ENCODE measurements at regions not wholly inside any gene's neighbourhood (a gene's known extent, or its start where the extent isn't known, plus 50 kb on each side); places are given as distances from the start of the nearest gene placed in this dataset.

- 91% methylated on average over 4 to 6 of the region's 6 CpGs for WGBS, 2 experiments (ENCODE audit: insufficient coverage in 2 of 2)
- no peaks in the 10 kb centered on the region for H3K4me1 ChIP-seq (ENCODE audit: control insufficient read depth, insufficient read depth, low read length, poor library complexity, severe bottlenecking)
- H3K36me3 ChIP-seq (ENCODE audit: control insufficient read depth, insufficient read depth, low read length) = no peaks in the 10 kb centered on the region
- H3K4me3 ChIP-seq (ENCODE audit: extremely low read depth, insufficient read depth, low read length, poor library complexity, severe bottlenecking) = no peak overlapping the region
- no peak overlapping the region for H3K27ac ChIP-seq (ENCODE audit: low read depth, low read length, severe bottlenecking)
- no peaks in the 10 kb centered on the region for H3K9me3 ChIP-seq (ENCODE audit: control insufficient read depth, low read length)
These were observed 297.9 kb upstream of the LCORL start for GRCh38 chr4:18319431-18319830.

- no peak overlapping the region for H3K4me3 ChIP-seq (ENCODE audit: extremely low read depth, insufficient read depth, low read length, poor library complexity, severe bottlenecking)
- H3K27ac ChIP-seq (ENCODE audit: low read depth, low read length, severe bottlenecking) = no peak overlapping the region
- no peaks in the 10 kb centered on the region for H3K4me1 ChIP-seq (ENCODE audit: control insufficient read depth, insufficient read depth, low read length, poor library complexity, severe bottlenecking)
- H3K36me3 ChIP-seq (ENCODE audit: control insufficient read depth, insufficient read depth, low read length) = no peaks in the 10 kb centered on the region
- 90 to 94% methylated on average over 21 to 22 of the region's 22 CpGs for WGBS, 2 experiments (ENCODE audit: insufficient coverage in 2 of 2)
- no peaks in the 10 kb centered on the region for H3K9me3 ChIP-seq (ENCODE audit: control insufficient read depth, low read length)
These were observed 297.3 kb upstream of the LCORL start for GRCh38 chr4:18318682-18319388.

- WGBS, 2 experiments (ENCODE audit: insufficient coverage in 2 of 2) = 86 to 92% methylated on average over 3 of the region's 3 CpGs
- Histone ChIP-seq H3K27ac (ENCODE audit: low read depth, low read length, severe bottlenecking) (no peak overlapping the region), H3K9me3 (ENCODE audit: control insufficient read depth, low read length) (no peaks in the 10 kb centered on the region), H3K4me1 (ENCODE audit: control insufficient read depth, insufficient read depth, low read length, poor library complexity, severe bottlenecking) (no peaks in the 10 kb centered on the region), H3K36me3 (ENCODE audit: control insufficient read depth, insufficient read depth, low read length) (no peaks in the 10 kb centered on the region), H3K4me3 (ENCODE audit: extremely low read depth, insufficient read depth, low read length, poor library complexity, severe bottlenecking) (no peak overlapping the region)
These were observed 293.2 kb upstream of the LCORL start for GRCh38 chr4:18314731-18315130.

DNA sequence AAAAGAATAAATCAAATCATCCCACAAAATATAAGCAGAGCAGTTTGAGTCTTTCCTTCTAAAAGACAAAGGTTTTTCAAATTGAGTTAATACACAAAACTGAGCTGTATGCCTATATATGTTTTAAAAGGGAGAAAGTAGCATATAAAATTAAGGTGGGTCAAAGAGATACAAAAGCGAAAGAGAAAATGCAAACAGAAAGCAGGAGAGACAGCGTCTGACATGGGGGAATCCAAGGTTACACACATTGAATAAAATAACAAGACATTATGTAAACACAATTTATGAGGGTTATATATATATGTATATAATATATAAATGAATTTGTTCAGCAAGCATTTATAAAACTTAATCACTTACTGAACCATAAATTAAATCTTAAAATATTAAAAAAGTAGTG is 276.1 kb upstream of the LCORL start:
- H3K36me3 ChIP-seq (ENCODE audit: control insufficient read depth, insufficient read depth, low read length) = no peaks in the 10 kb centered on the region
- no peak overlapping the region for H3K27ac ChIP-seq (ENCODE audit: low read depth, low read length, severe bottlenecking)
- H3K4me1 ChIP-seq (ENCODE audit: control insufficient read depth, insufficient read depth, low read length, poor library complexity, severe bottlenecking) = no peaks in the 10 kb centered on the region
- no CpG with 5 or more reads among the region's 2 CpGs for WGBS, 2 experiments (ENCODE audit: insufficient coverage in 2 of 2)
- no peak overlapping the region for H3K4me3 ChIP-seq (ENCODE audit: extremely low read depth, insufficient read depth, low read length, poor library complexity, severe bottlenecking)
- no peaks in the 10 kb centered on the region for H3K9me3 ChIP-seq (ENCODE audit: control insufficient read depth, low read length)

DNA sequence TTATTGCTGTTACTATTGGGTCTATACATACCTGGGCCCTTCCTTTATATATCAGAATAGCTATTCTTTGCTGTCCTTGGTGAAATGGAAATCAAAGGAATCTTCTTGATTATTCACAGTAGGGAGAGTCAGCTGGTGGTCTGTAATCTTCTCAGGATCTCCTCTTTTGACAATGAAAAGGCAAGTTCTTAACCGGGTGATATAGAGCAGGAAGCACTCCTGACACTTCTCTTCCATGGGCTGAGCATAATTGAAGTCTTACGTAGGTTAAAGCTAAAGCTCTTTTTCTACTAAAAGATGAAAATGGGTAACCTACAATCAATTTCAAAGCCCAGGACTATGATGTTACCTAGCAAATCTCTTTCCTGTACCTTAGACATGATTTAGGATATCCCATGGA is 274.9 kb upstream of the LCORL start:
- Histone ChIP-seq H3K4me1 (ENCODE audit: control insufficient read depth, insufficient read depth, low read length, poor library complexity, severe bottlenecking) (no peaks in the 10 kb centered on the region), H3K27ac (ENCODE audit: low read depth, low read length, severe bottlenecking) (no peak overlapping the region), H3K9me3 (ENCODE audit: control insufficient read depth, low read length) (no peaks in the 10 kb centered on the region), H3K4me3 (ENCODE audit: extremely low read depth, insufficient read depth, low read length, poor library complexity, severe bottlenecking) (no peak overlapping the region), H3K36me3 (ENCODE audit: control insufficient read depth, insufficient read depth, low read length) (no peaks in the 10 kb centered on the region)
- WGBS, 2 experiments (ENCODE audit: insufficient coverage in 2 of 2) = 17 to 33% methylated on average over 1 to 2 of the region's 2 CpGs

- 80% methylated on average over 1 of the region's 2 CpGs for WGBS, 2 experiments (ENCODE audit: insufficient coverage in 2 of 2)
- H3K36me3 ChIP-seq (ENCODE audit: control insufficient read depth, insufficient read depth, low read length) = no peaks in the 10 kb centered on the region
- H3K4me3 ChIP-seq (ENCODE audit: extremely low read depth, insufficient read depth, low read length, poor library complexity, severe bottlenecking) = no peak overlapping the region
- H3K9me3 ChIP-seq (ENCODE audit: control insufficient read depth, low read length) = no peaks in the 10 kb centered on the region
- H3K4me1 ChIP-seq (ENCODE audit: control insufficient read depth, insufficient read depth, low read length, poor library complexity, severe bottlenecking) = no peaks in the 10 kb centered on the region
- no peak overlapping the region for H3K27ac ChIP-seq (ENCODE audit: low read depth, low read length, severe bottlenecking)
These were observed 273.3 kb upstream of the LCORL start for GRCh38 chr4:18294846-18295245.

DNA sequence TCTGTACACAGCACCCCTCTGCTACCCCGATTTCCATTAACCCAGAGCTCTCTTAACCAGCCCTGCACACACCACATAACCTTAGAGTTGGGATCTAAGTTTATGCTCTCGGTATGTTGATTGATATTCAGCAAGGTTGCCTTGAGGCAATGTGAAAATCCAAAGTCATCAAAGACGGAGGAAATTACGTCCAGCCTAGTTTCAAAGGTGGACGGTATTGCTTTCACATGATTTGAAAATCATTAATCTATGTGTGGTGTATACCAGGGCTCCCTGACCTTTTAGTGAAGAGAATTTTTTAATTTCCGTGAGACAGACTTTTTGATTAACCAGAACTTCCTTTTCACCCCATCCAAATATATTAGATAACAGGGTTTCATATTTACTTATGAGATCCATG is 272.5 kb upstream of the LCORL start:
- Histone ChIP-seq H3K27ac (ENCODE audit: low read depth, low read length, severe bottlenecking) (no peak overlapping the region), H3K4me1 (ENCODE audit: control insufficient read depth, insufficient read depth, low read length, poor library complexity, severe bottlenecking) (no peaks in the 10 kb centered on the region), H3K4me3 (ENCODE audit: extremely low read depth, insufficient read depth, low read length, poor library complexity, severe bottlenecking) (no peak overlapping the region), H3K36me3 (ENCODE audit: control insufficient read depth, insufficient read depth, low read length) (no peaks in the 10 kb centered on the region), H3K9me3 (ENCODE audit: control insufficient read depth, low read length) (no peaks in the 10 kb centered on the region)
- WGBS, 2 experiments (ENCODE audit: insufficient coverage in 2 of 2) = 87 to 93% methylated on average over 4 of the region's 6 CpGs

DNA sequence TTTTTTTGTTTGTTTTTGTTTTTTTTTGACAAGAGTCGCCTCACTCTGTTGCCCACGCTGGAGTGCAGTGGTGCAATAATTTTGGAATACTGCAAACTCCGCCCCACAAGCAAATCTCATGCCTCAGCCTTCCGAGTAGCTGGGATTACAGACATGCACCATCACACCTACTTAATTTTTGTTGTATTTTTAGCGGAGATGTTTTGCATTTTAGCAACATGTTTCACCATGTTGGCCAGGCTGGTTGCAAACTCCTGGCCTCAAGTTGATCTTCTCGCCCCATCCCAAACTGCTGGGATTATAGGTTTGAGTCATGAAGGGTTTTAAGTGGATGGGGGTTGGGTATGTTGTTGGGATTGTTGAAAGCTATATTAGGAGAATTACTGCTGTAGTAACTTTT is 270.9 kb upstream of the LCORL start:
- no peaks in the 10 kb centered on the region for H3K9me3 ChIP-seq (ENCODE audit: control insufficient read depth, low read length)
- no peaks in the 10 kb centered on the region for H3K36me3 ChIP-seq (ENCODE audit: control insufficient read depth, insufficient read depth, low read length)
- 85 to 93% methylated on average over 3 to 6 of the region's 6 CpGs for WGBS, 2 experiments (ENCODE audit: insufficient coverage in 2 of 2)
- H3K4me1 ChIP-seq (ENCODE audit: control insufficient read depth, insufficient read depth, low read length, poor library complexity, severe bottlenecking) = no peaks in the 10 kb centered on the region
- H3K4me3 ChIP-seq (ENCODE audit: extremely low read depth, insufficient read depth, low read length, poor library complexity, severe bottlenecking) = no peak overlapping the region
- H3K27ac ChIP-seq (ENCODE audit: low read depth, low read length, severe bottlenecking) = no peak overlapping the region

DNA sequence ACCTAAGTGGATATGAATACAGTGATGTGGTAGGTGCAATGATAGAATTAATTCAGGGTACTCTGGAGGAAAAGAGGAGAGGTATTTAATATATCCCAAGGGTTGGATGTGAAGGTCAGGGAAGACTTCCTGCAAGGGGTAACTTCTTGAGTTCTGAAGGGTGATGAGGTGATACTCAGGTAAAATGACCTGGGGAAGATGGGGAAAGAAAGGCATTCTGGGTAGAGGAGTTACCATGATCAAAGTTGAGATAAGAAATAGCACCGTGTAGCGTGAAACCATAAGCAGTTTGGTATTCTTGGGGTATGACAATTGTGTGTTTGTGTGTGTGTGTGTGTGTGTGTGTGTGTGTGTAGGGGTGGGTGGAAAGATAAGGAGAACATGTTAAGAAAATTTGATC is 270.4 kb upstream of the LCORL start:
- H3K27ac ChIP-seq (ENCODE audit: low read depth, low read length, severe bottlenecking) = no peak overlapping the region
- no peak overlapping the region for H3K4me3 ChIP-seq (ENCODE audit: extremely low read depth, insufficient read depth, low read length, poor library complexity, severe bottlenecking)
- no peaks in the 10 kb centered on the region for H3K36me3 ChIP-seq (ENCODE audit: control insufficient read depth, insufficient read depth, low read length)
- no peaks in the 10 kb centered on the region for H3K9me3 ChIP-seq (ENCODE audit: control insufficient read depth, low read length)
- no peaks in the 10 kb centered on the region for H3K4me1 ChIP-seq (ENCODE audit: control insufficient read depth, insufficient read depth, low read length, poor library complexity, severe bottlenecking)
- 76 to 100% methylated on average over 2 of the region's 2 CpGs for WGBS, 2 experiments (ENCODE audit: insufficient coverage in 2 of 2)

DNA sequence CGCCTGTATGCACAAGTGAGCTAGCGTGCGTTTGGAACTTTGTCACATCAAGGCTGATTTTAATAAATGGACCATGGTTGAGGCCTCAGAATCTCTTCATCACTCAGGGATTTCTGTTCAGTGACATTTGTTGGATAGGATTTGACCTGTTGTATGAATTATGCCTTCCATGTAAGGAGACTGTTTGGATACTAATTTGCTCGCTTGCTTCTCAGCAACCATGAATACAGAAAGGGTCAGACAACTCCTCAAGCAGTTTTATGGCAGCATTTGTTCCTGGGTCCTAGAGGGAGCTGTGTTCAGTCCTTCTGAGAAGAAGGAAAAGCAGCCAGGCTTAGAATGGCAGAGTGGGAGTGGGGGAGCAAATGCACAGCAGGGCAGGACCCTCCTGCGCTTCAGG is 269.7 kb upstream of the LCORL start:
- H3K27ac ChIP-seq (ENCODE audit: low read depth, low read length, severe bottlenecking) = no peak overlapping the region
- H3K4me3 ChIP-seq (ENCODE audit: extremely low read depth, insufficient read depth, low read length, poor library complexity, severe bottlenecking) = no peak overlapping the region
- H3K4me1 ChIP-seq (ENCODE audit: control insufficient read depth, insufficient read depth, low read length, poor library complexity, severe bottlenecking) = no peaks in the 10 kb centered on the region
- WGBS, 2 experiments (ENCODE audit: insufficient coverage in 2 of 2) = 54 to 63% methylated on average over 3 of the region's 5 CpGs
- H3K36me3 ChIP-seq (ENCODE audit: control insufficient read depth, insufficient read depth, low read length) = no peaks in the 10 kb centered on the region
- H3K9me3 ChIP-seq (ENCODE audit: control insufficient read depth, low read length) = no peaks in the 10 kb centered on the region

DNA sequence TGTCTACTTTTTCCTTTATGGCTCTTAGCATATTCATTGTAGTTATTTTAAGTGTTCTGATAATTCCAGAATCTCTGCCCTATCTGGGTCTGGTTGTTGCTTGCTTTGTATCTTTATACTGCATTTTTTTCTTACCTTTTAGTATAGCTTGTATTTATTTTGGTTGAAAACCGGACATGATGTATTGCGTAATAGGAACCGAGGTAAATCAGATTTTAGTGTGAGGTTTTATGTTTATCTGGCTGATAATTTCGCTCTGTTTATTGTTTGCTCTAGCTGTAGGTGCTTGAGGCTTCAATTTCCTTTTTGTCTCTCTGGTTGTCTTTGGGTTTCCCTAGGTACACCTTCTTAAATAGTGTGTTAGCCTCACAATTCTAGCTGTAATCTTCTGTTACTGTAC is 263.8 kb upstream of the LCORL start:
- H3K36me3 ChIP-seq (ENCODE audit: control insufficient read depth, insufficient read depth, low read length) = no peaks in the 10 kb centered on the region
- no peak overlapping the region for H3K27ac ChIP-seq (ENCODE audit: low read depth, low read length, severe bottlenecking)
- WGBS, 2 experiments (ENCODE audit: insufficient coverage in 2 of 2) = 60 to 100% methylated on average over 1 of the region's 4 CpGs
- no peaks in the 10 kb centered on the region for H3K9me3 ChIP-seq (ENCODE audit: control insufficient read depth, low read length)
- no peaks in the 10 kb centered on the region for H3K4me1 ChIP-seq (ENCODE audit: control insufficient read depth, insufficient read depth, low read length, poor library complexity, severe bottlenecking)
- H3K4me3 ChIP-seq (ENCODE audit: extremely low read depth, insufficient read depth, low read length, poor library complexity, severe bottlenecking) = no peak overlapping the region
